H1 (cell line): ENCODE measurements at regions not wholly inside any gene's neighbourhood (a gene's known extent, or its start where the extent isn't known, plus 50 kb on each side); places are given as distances from the start of the nearest gene placed in this dataset.

Experiments used
- CTCF ChIA-PET: fragments of 300-600 bp; sonication (Branson Sonifier 250); formaldehyde crosslinking; loops from one replicate; lab custom pipeline; 2021; ENCODE audit not compliant: partially characterized antibody; lab: Charles Lee
- POLR2A ChIA-PET: fragments of 300-600 bp; sonication (Branson Sonifier 250); formaldehyde crosslinking; loops from one replicate; lab custom pipeline; 2021; ENCODE audit warnings: inconsistent platforms; ENCODE audit not compliant: partially characterized antibody; lab: Charles Lee
- DNase-seq, 2 experiments: peaks; one replicate each; pipeline versions ENCODE4 v3.0.0 to v3.0.0-alpha.2; 2010 to 2022; ENCODE audit warnings: low spot score in 2 of 2, low read depth in 1 of 2, mixed read lengths in 1 of 2
- FAIRE-seq: peaks from 2 replicates; lab custom pipeline; 2011; peaks lifted over from hg19 to GRCh38; lab: Jason Lieb, UNC
- H2AFZ ChIP-seq: 2 replicates; pipeline ENCODE4 v1.8.1; 2012; ENCODE audit warnings: low read length, inconsistent platforms
- H2AK5ac ChIP-seq: 2 replicates; pipeline ENCODE4 v1.6.1; 2013; ENCODE audit warnings: low read depth, low read length
- H2BK120ac ChIP-seq: replicated peaks from 2 replicates; pipeline ENCODE3; 2013; ENCODE audit warnings: low read depth, low read length, inconsistent platforms
- H2BK12ac ChIP-seq: 2 replicates; pipeline ENCODE4 v1.6.1; 2013; ENCODE audit warnings: low read depth, low read length
- H2BK15ac ChIP-seq: 2 replicates; pipeline ENCODE4 v1.6.1; 2013; ENCODE audit warnings: low read length
- H2BK20ac ChIP-seq: 2 replicates; pipeline ENCODE4 v1.6.1; 2013; ENCODE audit warnings: low read length
- H2BK5ac ChIP-seq: 2 replicates; pipeline ENCODE4 v1.6.1; 2013; ENCODE audit warnings: low read depth, low read length
- H3K14ac ChIP-seq: 2 replicates; pipeline ENCODE4 v1.6.1; 2013; ENCODE audit warnings: inconsistent platforms; ENCODE audit not compliant: insufficient read length
- H3K18ac ChIP-seq: 2 replicates; pipeline ENCODE4 v1.6.1; 2013; ENCODE audit warnings: low read length; ENCODE audit errors: extremely low read depth
- H3K23ac ChIP-seq: 2 replicates; pipeline ENCODE4 v1.6.1; 2013; ENCODE audit warnings: inconsistent platforms; ENCODE audit not compliant: insufficient read length
- H3K23me2 ChIP-seq: 2 replicates; pipeline ENCODE4 v1.6.1; 2013; ENCODE audit warnings: low read depth, low read length
- H3K27ac ChIP-seq: 2 replicates; pipeline ENCODE4 v1.6.1; 2011; ENCODE audit warnings: low read depth, low read length, inconsistent platforms
- H3K27me3 ChIP-seq, 4 experiments: replicated peaks in 1 of 4; 1 replicate in 1 of 4; 2 replicates in 3 of 4; pipeline versions ENCODE4 v1.6.1 to v1.8.1; 2011 to 2013; ENCODE audit warnings: low read length in 3 of 4, mild to moderate bottlenecking in 3 of 4, inconsistent platforms in 2 of 4, mixed read lengths in 2 of 4, moderate library complexity in 1 of 4; ENCODE audit not compliant: control insufficient read depth in 3 of 4, insufficient read depth in 3 of 4; ENCODE audit errors: extremely low read depth in 1 of 4
- H3K36me3 ChIP-seq, 4 experiments: 2 replicates each; pipeline versions ENCODE4 v1.6.1 to v1.8.1; 2011 to 2013; ENCODE audit warnings: mild to moderate bottlenecking in 4 of 4, low read length in 3 of 4, moderate library complexity in 2 of 4, control low read depth in 1 of 4, inconsistent platforms in 1 of 4; ENCODE audit not compliant: insufficient read depth in 4 of 4, control insufficient read depth in 2 of 4
- H3K4ac ChIP-seq: replicated peaks from 2 replicates; pipeline ENCODE3; 2013; ENCODE audit warnings: low read length, low read depth, mixed read lengths, inconsistent platforms; ENCODE audit not compliant: insufficient read length
- H3K4me1 ChIP-seq, 4 experiments: replicated peaks in 1 of 4; 1 replicate in 1 of 4; 2 replicates in 3 of 4; pipeline versions ENCODE4 v1.6.1 to v1.8.1; 2011 to 2013; ENCODE audit warnings: low read length in 3 of 4, inconsistent platforms in 2 of 4, mixed read lengths in 1 of 4; ENCODE audit not compliant: insufficient read depth in 4 of 4, control insufficient read depth in 3 of 4
- H3K4me2 ChIP-seq, 2 experiments: 2 replicates each; pipeline versions ENCODE4 v1.6.1 to v1.8.1; 2011 to 2013; ENCODE audit warnings: low read depth in 2 of 2, low read length in 2 of 2, control low read depth in 1 of 2, inconsistent platforms in 1 of 2, mild to moderate bottlenecking in 1 of 2; ENCODE audit not compliant: insufficient read depth in 1 of 2
- H3K4me3 ChIP-seq, 4 experiments: fragments of 200-600, 300-600 bp in 1 of 4; sonication (generic), shearing (Covaris generic), sonication (Bioruptor Twin) in 1 of 4; 2 replicates each; pipeline versions ENCODE4 v1.5.1 to v1.8.1; 2011 to 2016; ENCODE audit warnings: low read length in 4 of 4, low read depth in 3 of 4, control low read depth in 2 of 4, inconsistent platforms in 2 of 4, mild to moderate bottlenecking in 2 of 4, mixed read lengths in 1 of 4, moderate library complexity in 1 of 4; ENCODE audit not compliant: insufficient read depth in 2 of 4; ENCODE audit errors: extremely low read depth in 1 of 4
- H3K56ac ChIP-seq: replicated peaks from 2 replicates; pipeline ENCODE3; 2013; ENCODE audit warnings: low read depth, mild to moderate bottlenecking, mixed read lengths, low read length, inconsistent platforms; ENCODE audit not compliant: insufficient read length
- H3K79me1 ChIP-seq: 2 replicates; pipeline ENCODE4 v1.6.1; 2013; ENCODE audit warnings: low read depth, low read length, control low read depth
- H3K79me2 ChIP-seq, 2 experiments: 2 replicates each; pipeline versions ENCODE4 v1.6.1 to v1.8.1; 2012 to 2013; ENCODE audit warnings: low read length in 2 of 2, mild to moderate bottlenecking in 2 of 2, inconsistent platforms in 1 of 2; ENCODE audit not compliant: insufficient read depth in 2 of 2, control insufficient read depth in 1 of 2
- H3K9ac ChIP-seq, 4 experiments: replicated peaks in 1 of 4; 1 replicate in 1 of 4; 2 replicates in 3 of 4; pipeline versions ENCODE4 v1.6.1 to v1.8.1; 2011 to 2013; ENCODE audit warnings: low read depth in 3 of 4, low read length in 3 of 4, control low read depth in 2 of 4, mild to moderate bottlenecking in 2 of 4, moderate library complexity in 2 of 4, inconsistent platforms in 1 of 4; ENCODE audit errors: extremely low read depth in 1 of 4
- H3K9me3 ChIP-seq, 2 experiments: 2 replicates each; pipeline versions ENCODE4 v1.6.1 to v1.8.1; 2012 to 2013; ENCODE audit warnings: mild to moderate bottlenecking in 2 of 2, moderate library complexity in 2 of 2, control low read depth in 1 of 2, inconsistent platforms in 1 of 2, low read depth in 1 of 2, low read length in 1 of 2, mixed read lengths in 1 of 2; ENCODE audit not compliant: insufficient read depth in 2 of 2
- H4K20me1 ChIP-seq, 2 experiments: replicated peaks in 1 of 2; 2 replicates each; pipeline versions ENCODE3 to v1.8.1; 2011 to 2013; ENCODE audit warnings: inconsistent platforms in 2 of 2, low read length in 2 of 2, mild to moderate bottlenecking in 1 of 2; ENCODE audit not compliant: insufficient read depth in 2 of 2, control insufficient read depth in 1 of 2
- H4K5ac ChIP-seq: 2 replicates; pipeline ENCODE4 v1.6.1; 2013; ENCODE audit warnings: low read length, low read depth, mixed read lengths, inconsistent platforms; ENCODE audit not compliant: insufficient read length
- H4K8ac ChIP-seq: 2 replicates; pipeline ENCODE4 v1.8.0; 2013; ENCODE audit warnings: mild to moderate bottlenecking, moderate library complexity, low read length, inconsistent platforms; ENCODE audit not compliant: insufficient read depth; ENCODE audit errors: extremely low read depth
- H4K91ac ChIP-seq: replicated peaks from 2 replicates; pipeline ENCODE3; 2013; ENCODE audit warnings: low read length, mixed read lengths, inconsistent platforms; ENCODE audit not compliant: insufficient read length
- CTBP2 ChIP-seq: IDR thresholded peaks from 2 replicates; pipeline ENCODE4 v1.7.0; 2011; ENCODE audit warnings: borderline replicate concordance, mild to moderate bottlenecking, moderate library complexity, mixed read lengths, low read length; ENCODE audit not compliant: insufficient read depth, insufficient read length
- HDAC6 ChIP-seq: IDR thresholded peaks from one replicate; pipeline ENCODE4 v1.7.1; 2012; ENCODE audit warnings: low read depth, mild to moderate bottlenecking, inconsistent platforms, low read length, moderate library complexity
- KDM4A ChIP-seq: IDR thresholded peaks from one replicate; pipeline ENCODE4 v1.7.1; 2012; ENCODE audit warnings: low read depth, mild to moderate bottlenecking, moderate library complexity, low read length, inconsistent platforms; ENCODE audit not compliant: severe bottlenecking
- NRF1 ChIP-seq: IDR thresholded peaks from 2 replicates; pipeline ENCODE4 v1.6.1; 2011; ENCODE audit warnings: mild to moderate bottlenecking, low read depth, low read length, improper control_type of control experiment
- SAP30 ChIP-seq: fragments of 300-600 bp; sonication (generic); IDR thresholded peaks from 2 replicates; pipeline ENCODE4 v1.7.1; 2012; ENCODE audit warnings: low read length, moderate library complexity, mild to moderate bottlenecking, inconsistent platforms; ENCODE audit not compliant: insufficient read depth, insufficient replicate concordance
- WGBS, 2 experiments: shearing (Covaris generic) in 1 of 2; methylation state at CpG; one replicate each; pipeline versions ENCODE4 v1.1.6 to v1.1.7; 2013 to 2015; ENCODE audit warnings: low lambda C conversion rate in 2 of 2, mixed read lengths in 2 of 2, inconsistent platforms in 1 of 2, low coverage in 1 of 2, missing lambda C conversion rate in 1 of 2; ENCODE audit not compliant: insufficient replicate concordance in 2 of 2, insufficient coverage in 1 of 2, insufficient read length in 1 of 2; ENCODE audit errors: extremely low coverage in 1 of 2, missing lambda C conversion rate in 1 of 2; 5-methylcytosine and 5-hydroxymethylcytosine counted together

- POLR2A ChIA-PET: no interaction called here
- H2BK20ac ChIP-seq: no peak overlapping the region
- H3K27ac ChIP-seq: no peak overlapping the region
- TF ChIP-seq NRF1: no peak
- no peak for TF ChIP-seq KDM4A
- TF ChIP-seq SAP30: no peak
- TF ChIP-seq CTBP2: no peak
- no peak for TF ChIP-seq HDAC6
- H4K5ac ChIP-seq: no peak overlapping the region
- no peak for DNase-seq
- H3K4me1 ChIP-seq: no peaks in the 10 kb centered on the region
- H3K18ac ChIP-seq: no peak overlapping the region
- H3K9ac ChIP-seq: no peak overlapping the region
- no peak for FAIRE-seq
- CTCF ChIA-PET: no interaction called here
- H2BK5ac ChIP-seq: no peak overlapping the region
- no peak overlapping the region for H3K4me3 ChIP-seq
- no peak overlapping the region for H2BK12ac ChIP-seq
- no peak overlapping the region for H3K4me2 ChIP-seq
- no peak overlapping the region for H3K56ac ChIP-seq
- no peaks in the 10 kb centered on the region for H3K27me3 ChIP-seq
- H2BK120ac ChIP-seq: no peak overlapping the region
- no peak overlapping the region for H2AK5ac ChIP-seq
- no peak overlapping the region for H2BK15ac ChIP-seq
- no peak overlapping the region for H3K23ac ChIP-seq
- no peak overlapping the region for H4K8ac ChIP-seq
- no peaks in the 10 kb centered on the region for H3K9me3 ChIP-seq
- no peak overlapping the region for H3K4ac ChIP-seq
- no peaks in the 10 kb centered on the region for H4K20me1 ChIP-seq
- 94% methylated on average over 2 of the region's 2 CpGs; no CpG with 5 or more reads in 1 of the 2 experiments for WGBS, 2 experiments
- H4K91ac ChIP-seq: no peak overlapping the region
- H3K23me2 ChIP-seq: no peaks in the 10 kb centered on the region
- H3K79me2 ChIP-seq: no peaks in the 10 kb centered on the region
- H3K79me1 ChIP-seq: no peaks in the 10 kb centered on the region
- no peaks in the 10 kb centered on the region for H3K36me3 ChIP-seq
- H3K14ac ChIP-seq: no peak overlapping the region
- no peak overlapping the region for H2AFZ ChIP-seq
Measured at GRCh38 chr1:96999191-96999590, 277.6 kb downstream of the PTBP2 start.
